ENCODE measurements at regions not wholly inside any gene's neighbourhood (a gene's known extent, or its start where the extent isn't known, plus 50 kb on each side); places are given as distances from the start of the nearest gene placed in this dataset.
A peak's percentile ranks its signal among the peaks of the same experiment; 100 is the strongest.

DNA sequence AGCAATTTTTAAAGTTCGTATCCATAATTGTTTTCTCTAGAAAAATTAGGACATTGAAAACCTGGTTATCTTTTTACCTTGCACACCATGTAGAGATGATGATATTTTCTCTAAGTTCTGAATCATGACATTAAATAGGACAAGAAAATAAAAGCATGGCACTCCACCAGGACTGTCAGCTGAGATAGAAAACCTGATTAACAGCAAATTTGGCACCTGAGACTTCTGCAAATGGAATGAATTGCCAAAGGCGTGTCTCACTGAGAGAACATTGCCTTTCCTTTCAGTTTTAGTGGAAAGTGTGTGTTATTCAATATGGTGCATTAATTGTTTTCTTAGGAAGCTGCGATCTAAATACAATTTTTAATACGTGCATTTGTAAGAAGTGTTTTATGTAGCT is 164.7 kb downstream of the LRRC30 start:
- H3K36me3 ChIP-seq, result no peaks in the 10 kb centered on the region
- no peak overlapping the region for H3K27ac ChIP-seq
- H3K4me1 ChIP-seq, result peaks cover 0 to 14% (median 0%) of the 10 kb centered on the region in 3 donors
- TF ChIP-seq POLR2A (IDR thresholded peaks at IDR 0.05) (no peak), EP300 (IDR thresholded peaks at IDR 0.05) (no peak), POLR2AphosphoS5 (IDR thresholded peaks at IDR 0.05) (no peak)
- TF ChIP-seq, protein P1, sequence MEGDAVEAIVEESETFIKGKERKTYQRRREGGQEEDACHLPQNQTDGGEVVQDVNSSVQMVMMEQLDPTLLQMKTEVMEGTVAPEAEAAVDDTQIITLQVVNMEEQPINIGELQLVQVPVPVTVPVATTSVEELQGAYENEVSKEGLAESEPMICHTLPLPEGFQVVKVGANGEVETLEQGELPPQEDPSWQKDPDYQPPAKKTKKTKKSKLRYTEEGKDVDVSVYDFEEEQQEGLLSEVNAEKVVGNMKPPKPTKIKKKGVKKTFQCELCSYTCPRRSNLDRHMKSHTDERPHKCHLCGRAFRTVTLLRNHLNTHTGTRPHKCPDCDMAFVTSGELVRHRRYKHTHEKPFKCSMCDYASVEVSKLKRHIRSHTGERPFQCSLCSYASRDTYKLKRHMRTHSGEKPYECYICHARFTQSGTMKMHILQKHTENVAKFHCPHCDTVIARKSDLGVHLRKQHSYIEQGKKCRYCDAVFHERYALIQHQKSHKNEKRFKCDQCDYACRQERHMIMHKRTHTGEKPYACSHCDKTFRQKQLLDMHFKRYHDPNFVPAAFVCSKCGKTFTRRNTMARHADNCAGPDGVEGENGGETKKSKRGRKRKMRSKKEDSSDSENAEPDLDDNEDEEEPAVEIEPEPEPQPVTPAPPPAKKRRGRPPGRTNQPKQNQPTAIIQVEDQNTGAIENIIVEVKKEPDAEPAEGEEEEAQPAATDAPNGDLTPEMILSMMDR (IDR thresholded peaks at IDR 0.05), result no peak
- no peak overlapping the region for H3K4me3 ChIP-seq
- H3K27me3 ChIP-seq, result no peaks in the 10 kb centered on the region
- H3K9me3 ChIP-seq, result no peaks in the 10 kb centered on the region
- no peak for ATAC-seq
- 58 to 72% methylated on average over 4 of the region's 4 CpGs for WGBS, 2 donors (ENCODE audit: low coverage in 1 of 2)

DNA sequence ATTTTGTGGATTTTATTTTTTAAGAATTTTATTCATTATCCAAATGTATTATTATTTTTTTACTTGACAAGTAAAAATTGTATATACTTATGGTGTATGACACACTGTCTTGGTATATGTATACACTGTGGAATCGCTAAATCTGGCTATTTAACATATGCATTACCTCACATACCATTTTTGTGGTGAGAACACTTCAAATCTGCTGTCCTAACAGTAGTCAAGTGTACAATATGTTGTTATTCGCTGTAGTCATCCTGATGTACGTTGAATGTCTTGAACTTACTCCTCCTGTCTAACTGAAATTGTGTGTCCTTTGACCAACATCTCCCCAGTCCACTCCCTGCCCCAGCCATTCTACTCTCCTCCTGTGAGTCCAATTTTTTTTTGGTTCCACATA is 153.2 kb upstream of the PTPRM start:
- no peaks in the 10 kb centered on the region for H3K36me3 ChIP-seq
- H3K4me1 ChIP-seq, result peaks cover 0 to 5% (median 4%) of the 10 kb centered on the region in 3 donors
- H3K4me3 ChIP-seq, result no peak overlapping the region
- ATAC-seq, result no peak
- 86 to 89% methylated on average over 3 of the region's 3 CpGs for WGBS, 2 donors (ENCODE audit: low coverage in 1 of 2)
- H3K27me3 ChIP-seq, result no peaks in the 10 kb centered on the region
- H3K9me3 ChIP-seq, result no peaks in the 10 kb centered on the region
- TF ChIP-seq EP300 (IDR thresholded peaks at IDR 0.05) (no peak), POLR2A (IDR thresholded peaks at IDR 0.05) (no peak), POLR2AphosphoS5 (IDR thresholded peaks at IDR 0.05) (no peak)
- TF ChIP-seq, protein P1 (IDR thresholded peaks at IDR 0.05), result no peak
- H3K27ac ChIP-seq, result peak overlapping the region in 3 of 4 donors; percentile 46 to 67 (median 49)

DNA sequence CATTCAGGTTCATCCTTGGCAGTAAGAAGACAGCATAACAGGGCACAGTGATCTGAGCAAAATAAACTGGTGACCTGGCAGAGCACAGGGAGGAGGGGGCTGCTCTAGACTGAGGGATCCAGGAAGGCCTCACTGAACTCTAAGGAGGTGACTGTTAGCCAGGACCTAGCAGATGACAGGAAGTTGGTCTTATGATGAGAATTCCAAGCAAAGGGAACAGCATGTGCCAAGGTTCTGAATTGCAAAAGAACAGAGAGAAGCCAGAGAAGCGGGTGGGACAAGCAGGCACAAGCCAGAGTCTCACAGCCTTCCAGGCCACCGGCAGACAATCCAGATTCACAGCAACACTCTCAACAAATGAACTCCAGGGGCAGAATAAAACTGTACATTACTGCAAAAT is 152.7 kb upstream of the PTPRM start:
- no peaks in the 10 kb centered on the region for H3K27me3 ChIP-seq
- TF ChIP-seq POLR2AphosphoS5 (IDR thresholded peaks at IDR 0.05) (peak; percentile 54), POLR2A (IDR thresholded peaks at IDR 0.05) (no peak)
- H3K9me3 ChIP-seq, result no peaks in the 10 kb centered on the region
- H3K4me3 ChIP-seq, result no peak overlapping the region
- no peaks in the 10 kb centered on the region for H3K36me3 ChIP-seq
- WGBS, 2 donors (ENCODE audit: low coverage in 1 of 2), result 73% methylated on average over 2 of the region's 2 CpGs; no CpG with 5 or more reads in 1 of the 2 donors
- H3K4me1 ChIP-seq, result peaks cover 0 to 5% (median 4%) of the 10 kb centered on the region in 3 donors
- peak overlapping the region in 3 of 4 donors; percentile 46 to 67 (median 49) for H3K27ac ChIP-seq
- ATAC-seq, result peak; percentile 93

DNA sequence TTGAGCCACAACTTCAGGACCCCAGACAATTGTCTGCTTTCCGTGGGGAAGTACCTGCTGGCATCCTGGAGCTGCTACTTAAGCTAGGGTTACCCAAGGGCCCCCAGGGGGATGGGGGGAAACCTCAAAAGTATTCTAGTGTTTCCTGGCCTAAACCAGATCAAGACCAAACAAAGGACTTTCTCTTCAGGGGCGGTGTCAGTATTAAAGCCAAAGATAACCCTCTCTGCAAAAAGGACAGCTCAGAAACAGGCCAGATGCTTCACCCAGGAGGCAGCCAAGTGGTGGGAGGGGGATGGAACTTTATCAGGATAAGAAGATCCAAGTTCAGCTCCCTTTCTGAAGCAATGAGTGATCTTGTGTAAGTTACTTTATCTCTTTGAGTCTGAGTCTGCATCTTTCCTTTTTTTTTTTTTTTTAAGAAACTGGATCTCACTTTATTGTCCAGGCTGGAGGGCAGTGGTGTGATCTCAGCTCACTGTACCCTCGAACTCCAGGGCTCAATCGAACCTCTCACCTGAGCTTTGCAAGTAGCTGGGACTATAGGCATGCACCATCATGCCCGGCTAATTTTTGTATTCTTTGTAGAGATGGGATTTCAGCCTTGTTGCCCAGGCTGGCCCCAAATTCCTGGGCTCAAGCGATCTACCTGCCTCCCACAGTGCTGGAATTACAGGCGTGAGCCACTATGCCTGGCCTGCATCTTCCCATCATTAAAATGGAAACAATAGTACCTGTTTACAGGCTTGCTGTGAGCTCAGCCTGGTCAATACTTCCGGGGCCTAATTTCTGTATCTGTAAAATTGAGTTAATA is 151.8 kb upstream of the PTPRM start:
- peak overlapping the region in 3 of 4 donors; percentile 32 to 67 (median 49) for H3K27ac ChIP-seq
- 79 to 92% methylated on average over 5 to 6 of the region's 8 CpGs for WGBS, 2 donors (ENCODE audit: low coverage in 1 of 2)
- TF ChIP-seq EP300 (IDR thresholded peaks at IDR 0.05) (no peak), POLR2AphosphoS5 (IDR thresholded peaks at IDR 0.05) (no peak), POLR2A (IDR thresholded peaks at IDR 0.05) (no peak)
- TF ChIP-seq, protein P1 (IDR thresholded peaks at IDR 0.05), result no peak

DNA sequence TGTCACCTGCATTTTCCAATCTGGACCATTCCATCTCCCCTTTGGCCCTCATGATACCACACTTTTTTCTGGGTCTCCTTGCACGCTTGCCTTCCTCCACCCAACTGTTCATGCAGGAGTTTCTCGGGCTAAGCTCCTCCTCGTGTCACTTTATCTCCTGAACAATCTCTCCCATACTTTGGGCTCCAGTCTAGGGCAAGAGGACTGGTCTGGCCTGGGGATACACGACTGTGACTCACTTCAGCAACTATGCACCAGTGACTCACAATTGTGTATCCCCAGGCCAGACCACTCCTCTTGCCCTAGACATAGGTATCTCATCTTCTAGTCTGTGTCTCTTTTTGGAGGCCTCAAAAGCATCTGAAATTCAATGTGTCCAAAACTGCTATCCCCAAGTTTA is 149.4 kb upstream of the PTPRM start:
- Histone ChIP-seq H3K9me3 (no peaks in the 10 kb centered on the region), H3K27me3 (no peaks in the 10 kb centered on the region), H3K27ac (no peak overlapping the region), H3K36me3 (no peaks in the 10 kb centered on the region), H3K4me3 (no peak overlapping the region), H3K4me1 (peaks cover 0 to 5% (median 4%) of the 10 kb centered on the region in 3 donors)
- no peak for ATAC-seq
- TF ChIP-seq POLR2AphosphoS5 (IDR thresholded peaks at IDR 0.05) (no peak), EP300 (IDR thresholded peaks at IDR 0.05) (no peak), POLR2A (IDR thresholded peaks at IDR 0.05) (no peak)
- TF ChIP-seq, protein P1 (IDR thresholded peaks at IDR 0.05), result no peak
- 81 to 88% methylated on average over 4 of the region's 4 CpGs for WGBS, 2 donors (ENCODE audit: low coverage in 1 of 2)

More for the DNA sequence above, 151.8 kb upstream of the PTPRM start:
- Histone ChIP-seq H3K36me3 (no peaks in the 10 kb centered on the region), H3K4me3 (no peak overlapping the region), H3K4me1 (peaks cover 0 to 5% (median 4%) of the 10 kb centered on the region in 3 donors), H3K9me3 (no peaks in the 10 kb centered on the region), H3K27me3 (no peaks in the 10 kb centered on the region)
- ATAC-seq, result peak; percentile 80

Data from gastroesophageal sphincter (tissue), 4 donors.